ENCODE measurements at regions not wholly inside any gene's neighbourhood (a gene's known extent, or its start where the extent isn't known, plus 50 kb on each side); places are given as distances from the start of the nearest gene placed in this dataset.
A peak's percentile ranks its signal among the peaks of the same experiment; 100 is the strongest.
"Not testable (repeated sequence)": the region's sequence is repeated elsewhere in the genome, so short reads cannot be mapped to it uniquely, and the experiment has no call there.

DNA sequence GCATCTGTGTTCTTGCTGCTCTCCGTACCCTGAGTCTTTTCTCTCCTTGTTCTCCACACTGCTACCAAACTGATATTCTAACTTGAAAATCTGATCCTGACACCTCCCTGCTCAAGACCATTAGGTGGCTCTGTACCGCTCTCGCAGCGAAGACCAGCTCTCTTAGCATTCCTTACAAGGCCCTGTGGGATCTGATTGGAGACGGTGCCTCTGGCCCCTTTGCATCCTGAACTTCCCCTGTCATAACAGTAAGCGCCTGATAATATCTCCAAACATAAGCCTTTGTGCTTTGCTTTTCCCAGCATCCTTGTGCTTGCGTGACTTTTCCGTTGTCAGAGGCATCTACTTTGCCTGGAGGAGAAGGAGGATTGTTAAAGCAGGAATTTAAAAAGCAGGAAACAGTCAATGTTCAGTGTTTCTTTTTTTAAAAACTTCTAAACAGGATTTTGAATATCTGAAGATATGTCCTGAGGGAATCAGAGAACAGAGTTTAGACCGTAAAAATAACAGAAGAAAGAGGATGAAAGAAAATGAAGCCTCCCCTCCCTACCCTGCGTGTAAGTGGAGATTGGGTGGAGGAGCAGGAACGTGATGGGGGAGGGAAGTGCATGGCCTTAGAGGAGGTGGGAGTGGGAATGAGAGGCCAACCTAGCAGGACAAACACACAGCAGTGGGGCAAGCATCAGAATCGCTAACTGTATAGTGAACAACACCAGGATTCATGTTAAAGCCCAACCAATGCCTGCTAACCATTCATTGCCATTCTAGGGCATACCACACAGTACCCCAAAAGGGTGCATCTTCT, 89.2 kb upstream of the STMND1 start:
- DNase-seq (ENCODE audit: low read depth): peak; percentile 100

DNA sequence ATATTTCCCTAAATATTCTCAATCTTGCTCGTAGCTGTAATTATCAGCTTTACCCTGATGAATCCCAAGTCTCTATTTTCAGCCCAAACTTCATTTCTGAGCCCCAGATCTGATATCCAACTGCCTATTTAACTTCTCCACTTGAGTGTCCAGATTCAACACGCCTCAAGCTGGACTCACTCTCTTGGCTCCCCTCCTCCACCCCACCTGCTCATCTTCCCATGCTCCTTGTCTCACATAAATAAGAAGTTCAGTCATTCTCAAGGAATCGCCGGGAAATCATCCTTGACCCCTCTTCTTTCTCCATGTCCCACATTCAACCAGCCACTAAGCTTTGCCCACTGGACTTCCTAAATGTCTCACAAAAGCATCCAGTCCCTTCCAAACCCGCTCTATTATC, 89.9 kb upstream of the STMND1 start:
- DNase-seq (ENCODE audit: low read depth): no peak

DNA sequence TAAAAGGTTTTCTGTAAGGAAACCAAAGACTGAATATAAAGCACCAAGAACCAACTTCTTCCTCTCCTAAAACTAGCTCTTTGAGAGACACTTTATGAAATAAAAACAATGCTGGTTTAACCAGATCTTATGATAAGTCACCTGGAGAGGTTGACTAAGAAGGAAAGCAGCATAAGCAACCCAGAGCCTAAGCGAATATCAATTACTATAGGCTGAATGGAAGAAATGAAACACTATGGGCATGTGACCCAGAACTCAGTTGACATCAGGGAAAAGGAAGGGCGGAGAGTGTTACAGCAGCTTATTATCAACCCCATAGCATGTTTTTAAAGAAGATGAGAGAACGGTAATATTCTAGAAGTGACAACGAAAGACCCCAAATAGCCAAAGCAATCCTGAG, 94.1 kb upstream of the STMND1 start:
- no peak for DNase-seq (ENCODE audit: low read depth)

DNA sequence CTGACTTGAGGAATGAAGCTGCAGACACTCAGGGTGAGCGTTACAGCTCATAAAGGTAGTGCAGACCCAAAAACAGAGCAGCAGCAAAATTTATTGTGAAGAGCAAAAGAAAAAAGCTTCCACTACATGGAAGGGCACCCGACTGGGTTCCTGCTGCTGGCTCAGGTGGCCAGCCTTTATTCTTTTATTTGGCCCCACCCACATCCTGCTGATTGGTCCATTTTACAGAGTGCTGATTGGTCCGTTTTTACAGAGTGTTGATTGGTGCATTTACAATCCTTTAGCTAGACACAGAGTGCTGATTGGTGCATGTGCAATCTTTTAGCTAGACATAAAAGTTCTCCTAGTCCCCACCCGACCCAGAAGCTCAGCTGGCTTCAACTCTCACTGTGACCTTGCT, 95.3 kb upstream of the STMND1 start:
- DNase-seq (ENCODE audit: low read depth): no peak

DNA sequence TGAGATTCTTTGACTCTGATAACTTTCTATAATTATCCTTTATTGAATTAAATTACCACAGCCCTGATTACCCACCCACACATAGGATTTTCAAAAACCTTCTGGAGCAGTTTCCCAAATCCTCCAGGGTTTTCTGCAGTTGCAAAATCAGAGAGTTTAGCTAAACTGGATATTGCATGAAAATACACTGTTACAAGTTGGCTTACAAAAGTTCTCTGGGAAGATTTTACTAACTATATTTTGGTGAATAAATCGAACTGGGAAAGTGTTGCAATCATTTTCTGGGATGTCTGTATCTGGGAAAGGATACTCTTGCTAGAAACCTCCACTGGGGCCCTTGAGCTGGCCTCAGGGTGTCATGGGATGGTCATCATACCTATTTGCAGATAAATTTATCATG, 97.6 kb upstream of the STMND1 start:
- peak; percentile 31 for DNase-seq (ENCODE audit: low read depth)

DNA sequence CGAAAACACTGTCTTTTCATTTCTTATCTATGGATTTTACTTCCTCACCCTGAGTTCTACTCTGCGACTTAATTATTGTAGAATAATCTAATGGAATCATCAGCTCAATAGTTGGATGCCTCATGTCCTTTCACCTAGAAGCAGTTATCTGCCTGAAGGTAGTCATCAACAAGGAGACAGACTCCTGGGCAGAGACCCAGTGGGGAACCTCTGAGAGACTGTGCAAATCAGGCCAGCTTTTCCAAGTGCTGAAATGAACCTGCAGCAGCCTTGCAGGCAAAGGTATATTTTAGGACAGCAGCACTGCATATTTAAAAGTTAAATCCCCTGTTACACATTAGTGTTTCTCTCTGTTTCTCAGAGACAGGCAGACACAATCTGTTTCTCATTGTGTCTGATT, 99.7 kb upstream of the STMND1 start:
- no peak for DNase-seq (ENCODE audit: low read depth)

DNA sequence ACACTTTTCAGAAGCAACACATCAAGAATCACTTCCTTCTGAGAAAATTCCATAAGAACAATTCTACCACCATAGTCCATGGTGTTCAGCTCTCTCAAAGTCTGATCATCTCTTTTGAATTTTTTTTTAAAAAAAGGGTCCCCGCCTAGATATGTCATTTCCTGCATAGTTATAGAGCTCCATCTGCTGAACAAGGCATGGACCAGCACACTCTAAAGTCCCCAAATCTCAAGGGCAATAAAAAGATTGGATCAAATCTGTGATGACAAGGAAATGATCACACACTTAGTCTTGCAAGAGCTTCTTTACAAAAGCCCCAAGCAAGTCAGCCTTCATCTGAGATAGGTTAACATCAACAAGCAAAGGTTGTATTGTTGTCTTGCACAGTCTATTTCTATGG, 100.7 kb upstream of the STMND1 start:
- DNase-seq (ENCODE audit: low read depth): peak; percentile 60

DNA sequence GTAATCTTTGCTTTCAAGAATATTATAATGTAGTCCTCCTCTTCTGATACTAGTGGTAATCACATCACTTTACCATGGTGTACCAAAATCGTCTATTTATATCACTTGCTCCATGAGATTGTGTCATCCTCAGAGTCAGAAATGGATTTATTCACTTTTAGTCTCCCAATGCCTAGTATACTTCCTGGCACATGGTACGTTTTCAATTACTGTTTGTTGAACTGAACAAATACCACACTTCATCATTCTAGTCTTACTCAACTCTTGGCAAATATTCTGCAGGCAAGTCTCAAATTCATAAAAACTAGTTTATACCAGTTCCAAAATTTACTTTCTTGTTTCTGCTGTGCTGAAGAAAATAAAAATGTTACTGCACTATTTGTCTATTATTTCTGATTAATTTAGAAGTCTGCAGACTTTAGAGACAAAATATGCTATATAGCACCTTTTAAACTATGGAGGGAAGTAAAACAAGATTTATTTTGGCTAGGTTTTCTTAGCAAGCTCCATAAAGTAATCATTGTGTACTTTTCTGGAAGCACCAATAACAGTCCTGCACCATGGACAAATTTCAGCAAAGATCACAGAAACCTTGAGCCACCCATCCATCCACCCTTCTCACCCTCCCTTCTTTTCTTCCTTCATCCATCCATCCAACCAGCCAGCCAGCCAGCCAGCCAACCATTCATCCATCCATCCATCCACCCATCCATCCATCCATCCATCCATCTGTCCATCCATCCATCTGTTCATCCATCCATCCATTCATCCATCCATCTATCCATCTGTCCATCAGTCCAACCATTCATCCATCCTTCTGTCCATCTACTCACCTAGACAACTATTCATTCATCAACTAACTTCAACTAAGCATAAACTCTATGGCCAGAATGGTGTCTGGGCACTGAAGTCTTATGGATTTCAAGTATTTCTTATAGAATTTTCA, 102.1 kb upstream of the STMND1 start:
- peak; percentile 90 for DNase-seq (ENCODE audit: low read depth)

DNA sequence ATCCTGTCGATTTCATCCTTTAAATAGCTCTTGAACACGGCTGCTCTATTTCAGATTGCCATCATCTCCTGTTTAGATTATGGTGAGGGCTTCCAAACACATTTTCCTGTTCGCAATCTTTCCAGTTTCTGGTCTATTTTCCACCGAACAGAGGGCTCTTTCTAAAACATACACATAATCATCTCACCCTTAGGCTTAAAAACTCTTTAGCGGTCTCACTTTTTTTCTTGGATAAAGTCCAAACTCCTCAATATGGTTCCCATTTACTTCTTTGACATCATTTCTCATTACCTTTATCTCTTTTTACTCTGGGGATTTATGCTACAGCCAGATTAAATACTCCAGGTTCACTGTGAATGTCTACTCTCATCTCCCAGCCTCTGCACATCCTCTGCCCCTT, 103.4 kb upstream of the STMND1 start:
- DNase-seq (ENCODE audit: low read depth): no peak

DNA sequence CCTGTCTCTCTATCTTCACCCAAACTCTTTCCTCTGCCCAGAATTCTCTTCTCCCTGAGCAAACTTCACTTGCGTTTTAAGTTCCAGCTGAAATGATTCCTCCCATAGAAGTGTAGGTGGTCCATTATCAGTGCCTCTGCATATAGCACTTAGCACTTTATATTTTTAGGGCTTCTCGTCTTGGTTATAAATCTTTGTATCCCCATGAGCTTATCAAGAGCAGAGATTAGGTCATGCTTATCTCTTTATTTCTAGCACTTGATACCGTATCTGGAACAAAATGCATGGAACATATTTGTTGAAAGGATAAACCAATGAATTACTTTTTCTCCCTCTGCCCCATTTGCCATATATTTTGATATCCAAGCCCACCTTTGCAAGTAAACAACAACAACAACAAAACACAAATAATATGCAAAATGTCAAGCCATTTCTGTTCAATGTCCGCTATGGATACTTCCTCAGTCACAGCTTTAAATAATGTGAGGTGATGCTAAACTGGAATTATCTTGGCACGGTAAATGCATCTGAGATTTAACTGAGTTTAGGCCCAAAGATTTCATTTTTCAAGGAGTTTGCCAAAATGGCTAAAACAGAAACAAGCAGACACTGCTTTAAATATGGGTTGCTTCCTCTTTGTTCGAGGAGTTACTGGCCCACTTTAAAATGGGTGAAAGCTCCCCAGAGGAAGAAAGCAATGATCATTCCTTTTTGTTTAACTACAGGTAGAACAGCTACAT, 106.2 kb upstream of the STMND1 start:
- no peak for DNase-seq (ENCODE audit: low read depth)

DNA sequence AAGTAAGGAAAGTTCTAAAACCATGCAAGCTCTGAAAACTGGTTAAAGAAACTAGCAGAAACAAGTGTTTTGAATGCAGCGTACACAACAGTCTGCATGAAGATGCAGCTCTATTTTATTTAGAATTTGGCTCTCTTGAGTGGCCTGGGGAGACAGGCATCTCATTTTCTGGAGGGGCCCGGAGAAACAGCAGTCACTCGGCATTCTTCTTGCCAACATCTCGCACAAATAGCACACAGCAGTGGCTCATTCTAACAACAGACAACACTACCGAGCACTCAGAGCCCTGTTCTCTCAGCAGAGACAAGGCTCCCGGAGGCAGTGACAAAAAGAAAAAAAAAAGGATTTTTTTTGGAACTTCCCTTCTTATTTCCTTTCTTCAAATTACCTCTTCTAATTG, 108.5 kb upstream of the STMND1 start:
- no peak for DNase-seq (ENCODE audit: low read depth)

DNA sequence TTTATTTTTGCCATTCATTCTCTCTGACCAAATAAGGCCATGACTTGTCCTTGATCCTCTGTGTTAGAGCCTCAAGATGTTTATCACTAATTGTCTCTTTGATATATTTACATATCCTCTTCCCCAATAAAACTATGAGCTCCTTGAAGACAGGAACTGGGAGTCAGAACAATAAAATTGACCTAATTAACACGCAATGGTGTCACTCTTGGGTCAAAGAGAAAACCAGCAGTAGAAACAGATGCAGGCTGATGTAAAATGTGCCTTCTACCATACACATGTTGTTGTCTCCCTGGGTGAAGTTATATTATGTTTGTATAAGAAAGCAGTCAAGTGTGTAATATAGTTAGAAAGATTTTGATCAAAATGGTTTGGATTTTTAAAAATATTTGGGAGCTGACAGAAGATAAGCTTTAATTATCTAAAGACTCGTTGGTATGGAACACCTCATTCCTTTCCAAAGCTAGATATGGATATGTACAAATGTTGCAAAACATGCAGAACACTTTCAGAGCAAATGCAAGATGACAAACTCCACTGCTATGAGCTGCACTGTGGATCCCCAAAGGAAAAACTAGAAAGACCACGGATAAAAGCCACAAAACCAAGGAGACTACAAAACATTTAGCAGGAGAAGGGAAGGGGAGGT, 109.7 kb upstream of the STMND1 start:
- DNase-seq (ENCODE audit: low read depth): peak; percentile 76

DNA sequence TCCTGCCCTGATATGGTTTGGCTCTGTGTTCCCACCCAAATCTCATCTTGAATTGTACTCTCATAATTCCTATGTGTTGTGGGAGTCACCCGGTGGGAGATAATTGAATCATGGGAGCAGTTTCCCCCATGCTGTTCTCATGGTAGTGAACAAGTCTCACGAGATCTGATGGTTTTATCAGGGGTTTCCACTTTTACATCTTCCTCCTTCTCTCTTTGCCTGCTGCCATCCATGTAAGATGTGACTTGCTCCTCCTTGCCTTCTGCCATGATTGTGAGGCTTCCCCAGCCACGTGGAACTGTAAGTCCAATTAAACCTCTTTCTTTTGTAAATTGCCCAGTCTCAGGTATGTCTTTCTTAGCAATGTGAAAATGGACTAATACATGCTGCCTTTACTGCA, 111.9 kb upstream of the STMND1 start:
- not testable (repeated sequence) for DNase-seq (ENCODE audit: low read depth)

DNA sequence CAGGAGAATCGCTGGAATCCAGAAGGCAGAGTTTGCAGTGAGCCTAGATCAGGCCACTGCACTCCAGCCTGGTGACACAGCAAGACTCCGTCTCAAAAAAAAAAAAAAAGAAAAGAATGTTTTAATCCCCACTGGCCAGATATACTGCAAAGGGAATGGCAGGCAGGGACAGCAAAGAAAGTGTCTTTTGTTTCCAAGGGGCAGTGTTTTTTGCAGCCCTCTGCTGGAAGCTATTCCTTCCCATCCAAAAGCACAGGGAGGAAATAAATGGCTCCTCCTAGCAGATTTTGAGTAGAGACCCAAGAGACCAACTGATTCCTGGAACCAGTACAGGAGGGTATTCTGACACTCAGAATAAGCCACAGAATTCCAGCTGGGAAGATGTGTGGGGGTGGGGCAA, 112.5 kb upstream of the STMND1 start:
- DNase-seq (ENCODE audit: low read depth): no peak

DNA sequence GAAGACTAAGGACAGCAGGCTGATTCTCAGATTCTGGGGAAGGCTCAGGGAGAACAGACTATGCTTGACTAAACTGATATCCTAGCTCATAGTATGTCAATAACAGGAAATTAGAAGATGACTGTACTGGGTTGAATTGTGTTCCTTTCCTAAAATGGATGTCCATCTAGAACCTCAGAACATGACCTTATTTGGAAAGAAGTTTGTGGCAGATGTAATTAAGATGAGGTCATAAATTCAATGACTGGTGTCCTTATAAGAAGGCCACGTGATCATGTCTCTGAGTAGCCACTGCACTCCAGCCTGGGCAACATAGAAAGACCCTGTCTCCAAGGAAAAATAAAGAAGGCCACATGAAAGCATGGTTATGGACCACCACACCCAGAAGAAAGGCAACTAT, 113.9 kb upstream of the STMND1 start:
- DNase-seq (ENCODE audit: low read depth): peak; percentile 36

DNA sequence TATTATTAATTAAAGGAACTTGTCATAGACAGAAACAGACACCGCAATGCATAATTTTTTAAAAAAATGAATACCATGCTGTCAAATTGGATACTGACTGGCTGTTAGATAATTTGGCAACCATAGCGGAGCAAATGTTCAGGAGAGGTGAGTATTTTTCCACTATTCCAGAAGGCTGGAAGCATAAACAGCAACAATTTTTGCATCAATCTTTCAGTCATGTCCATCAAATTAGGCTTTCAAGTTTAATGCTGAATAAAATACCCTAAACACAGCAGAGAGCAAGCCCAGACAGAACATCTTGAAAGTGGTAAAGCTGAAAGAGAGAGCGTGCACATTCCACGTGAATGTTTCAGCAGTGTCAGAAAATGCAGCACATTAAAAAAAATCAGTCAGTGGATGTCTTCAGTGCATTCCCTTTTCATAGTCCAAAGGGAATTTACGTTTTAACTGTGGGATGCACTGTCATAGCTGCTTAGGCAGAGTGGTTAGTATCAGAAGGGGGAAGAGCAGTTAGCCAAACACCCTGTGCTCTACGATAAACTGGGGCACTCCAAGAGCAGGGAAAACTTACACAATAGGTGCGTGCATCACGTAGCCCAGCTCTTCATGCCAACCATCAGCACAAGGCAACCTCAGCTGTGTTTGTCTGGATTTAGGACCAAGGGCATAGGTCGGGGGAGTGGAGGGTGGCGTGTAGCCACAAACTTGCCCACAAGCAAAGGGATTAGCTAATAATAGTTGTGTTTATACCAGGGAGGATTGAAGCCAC, 116.2 kb upstream of the STMND1 start:
- peak; percentile 99 for DNase-seq (ENCODE audit: low read depth)

DNA sequence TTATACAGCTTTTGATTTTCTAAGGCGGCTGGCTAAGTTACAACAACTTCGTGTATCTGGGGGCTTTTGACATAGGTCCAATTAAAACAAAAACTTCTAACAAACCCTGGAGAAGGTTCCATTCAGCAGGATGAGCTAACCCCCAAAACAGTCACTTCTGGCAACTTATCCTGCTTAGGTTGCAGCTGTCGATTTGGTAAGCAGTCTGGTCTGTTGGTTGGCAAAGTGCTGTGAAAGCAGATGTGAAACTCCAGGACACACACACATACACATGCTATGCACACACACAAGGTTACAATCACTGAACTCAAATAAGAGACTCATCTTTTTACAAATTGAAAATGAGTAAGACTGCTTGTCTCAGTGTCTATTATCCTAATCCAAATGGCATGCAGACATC, 119.0 kb upstream of the STMND1 start:
- DNase-seq (ENCODE audit: low read depth): peak; percentile 86

DNA sequence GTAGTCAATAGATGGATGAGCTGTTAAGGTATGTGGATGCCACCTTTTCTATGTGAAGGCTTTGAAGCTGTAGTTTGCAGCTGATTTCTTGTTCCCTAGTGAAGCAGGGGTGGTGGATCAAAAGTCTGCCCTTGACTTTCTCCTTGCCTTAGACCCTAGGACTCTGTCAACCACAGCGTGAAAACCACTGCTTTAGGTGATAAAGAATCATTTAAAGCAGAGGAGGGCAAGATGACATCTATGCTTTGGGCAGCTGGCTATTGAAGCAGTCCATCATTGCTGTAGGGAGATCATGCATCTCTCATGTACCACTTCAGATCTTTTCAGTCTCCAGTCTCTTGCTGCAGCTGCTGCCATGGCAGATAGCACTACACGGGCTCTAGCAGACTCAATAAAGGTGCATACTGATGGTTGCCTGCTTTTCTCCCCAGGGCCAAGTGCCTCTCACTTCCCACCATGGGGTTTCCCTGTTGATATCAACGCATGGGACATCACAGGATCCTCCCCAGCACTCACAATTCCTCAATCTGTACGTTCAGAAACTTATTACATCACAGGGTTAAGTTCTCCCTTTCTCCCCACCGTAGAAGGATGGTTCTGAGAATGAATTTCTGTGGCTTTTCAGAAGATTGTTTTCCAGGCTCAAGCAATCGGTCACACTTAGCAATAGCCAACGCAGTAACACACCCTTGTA, 122.0 kb upstream of the STMND1 start:
- DNase-seq (ENCODE audit: low read depth): no peak

DNA sequence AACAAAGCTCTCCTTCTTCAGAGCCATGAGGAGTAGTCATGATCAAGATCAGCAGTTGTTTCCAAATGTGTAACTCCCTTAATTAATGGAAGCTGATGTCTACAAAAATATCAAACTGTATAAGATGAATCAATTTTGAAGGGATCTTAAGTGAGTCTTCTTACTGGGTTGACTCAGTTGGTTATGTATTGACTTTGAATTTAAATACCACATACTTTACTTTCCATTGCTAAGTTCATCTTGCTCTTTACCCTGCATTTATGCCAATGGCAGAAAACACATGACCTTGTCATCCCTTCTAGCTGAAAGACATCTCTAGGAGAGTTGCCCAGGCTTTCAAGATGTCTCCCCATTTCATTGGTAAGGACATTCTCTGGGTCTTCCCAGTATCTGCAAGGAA, 123.2 kb upstream of the STMND1 start:
- DNase-seq (ENCODE audit: low read depth): no peak

DNA sequence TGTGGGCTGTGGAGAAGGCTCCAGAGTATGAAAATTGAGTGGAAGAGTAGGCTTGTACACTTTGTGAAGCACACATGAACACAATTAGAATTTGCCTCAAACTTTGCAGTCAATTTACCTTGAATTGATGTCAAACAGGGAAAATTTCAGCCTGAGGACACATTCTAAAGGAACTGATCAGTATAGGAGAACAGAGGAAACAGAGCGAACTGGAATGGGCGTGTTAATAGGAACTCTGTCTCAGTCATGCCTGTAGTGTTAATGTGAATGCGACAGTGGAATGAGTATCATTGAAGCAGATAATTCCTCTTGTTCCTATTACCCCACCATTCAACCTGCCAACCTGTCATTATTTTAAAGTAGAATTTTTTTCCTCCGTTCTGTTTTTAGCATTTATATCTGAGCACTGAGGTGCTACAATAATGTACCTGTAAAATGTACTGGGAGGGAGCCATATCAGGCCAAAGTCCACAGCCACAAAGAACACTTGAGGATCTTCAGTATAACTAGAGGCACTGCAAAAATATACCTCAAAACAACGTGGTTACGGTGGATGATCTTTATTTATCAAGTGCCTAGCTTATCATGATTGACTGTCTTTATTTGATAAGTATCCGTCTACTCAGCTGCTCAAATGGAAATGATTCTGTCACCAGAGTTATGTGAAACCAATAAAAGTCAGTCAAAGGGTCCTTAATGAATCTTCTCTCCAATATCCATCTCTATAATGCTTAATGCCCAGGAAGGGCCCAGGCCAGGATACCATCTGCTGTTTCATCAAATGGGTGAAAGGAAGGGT, 125.3 kb upstream of the STMND1 start:
- DNase-seq (ENCODE audit: low read depth): no peak
